GM08714 (cell line): ENCODE measurements at regions not wholly inside any gene's neighbourhood (a gene's known extent, or its start where the extent isn't known, plus 50 kb on each side); places are given as distances from the start of the nearest gene placed in this dataset.
A peak's percentile ranks its signal among the peaks of the same experiment; 100 is the strongest.

Experiments used
- H3K4me3 ChIP-seq: fragments of 200-500 bp; sonication (Bioruptor generic); 2 replicates; pipeline ENCODE4 v1.5.1; 2014; ENCODE audit warnings: mild to moderate bottlenecking, low read length, inconsistent platforms
- ZNF274 ChIP-seq: IDR thresholded peaks from 2 replicates; pipeline ENCODE4 v1.6.1; 2012; ENCODE audit warnings: mild to moderate bottlenecking, low read depth, low read length

DNA sequence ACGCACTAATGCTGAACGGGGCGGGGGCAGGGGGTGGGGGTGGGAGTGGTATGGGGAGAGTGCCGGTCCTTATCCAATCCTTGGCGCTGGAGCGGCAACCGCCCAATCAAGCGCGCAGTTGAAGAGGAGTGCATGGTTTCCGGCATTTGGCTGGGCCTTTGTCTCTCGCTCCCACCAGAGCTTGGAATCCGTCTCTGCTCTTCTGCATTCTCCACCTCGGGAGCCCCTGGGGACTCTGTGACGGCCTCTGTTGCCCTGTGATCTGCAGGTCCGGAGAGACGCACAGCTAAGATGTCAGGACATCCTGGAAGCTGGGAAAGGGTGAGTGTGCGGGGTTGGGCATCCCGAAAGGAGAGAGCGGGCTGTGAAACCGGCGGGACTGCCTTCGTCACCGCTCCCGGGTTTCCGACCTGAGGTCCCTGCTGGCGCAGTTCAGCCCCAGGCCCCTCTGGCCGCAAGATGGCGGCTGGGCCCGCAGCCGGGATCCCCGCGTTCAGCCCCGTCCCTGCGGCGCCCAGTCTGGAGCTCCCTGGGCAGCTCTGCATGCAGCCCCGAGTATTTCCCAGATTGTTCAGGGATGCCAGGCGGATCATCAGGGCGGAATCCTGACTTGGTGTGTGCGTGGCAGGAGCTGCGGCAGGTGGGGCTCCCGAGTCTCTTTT is 53.6 kb upstream of the ZNF254 start:
- peak overlapping the region; percentile 74 for H3K4me3 ChIP-seq
- no peak for TF ChIP-seq ZNF274

DNA sequence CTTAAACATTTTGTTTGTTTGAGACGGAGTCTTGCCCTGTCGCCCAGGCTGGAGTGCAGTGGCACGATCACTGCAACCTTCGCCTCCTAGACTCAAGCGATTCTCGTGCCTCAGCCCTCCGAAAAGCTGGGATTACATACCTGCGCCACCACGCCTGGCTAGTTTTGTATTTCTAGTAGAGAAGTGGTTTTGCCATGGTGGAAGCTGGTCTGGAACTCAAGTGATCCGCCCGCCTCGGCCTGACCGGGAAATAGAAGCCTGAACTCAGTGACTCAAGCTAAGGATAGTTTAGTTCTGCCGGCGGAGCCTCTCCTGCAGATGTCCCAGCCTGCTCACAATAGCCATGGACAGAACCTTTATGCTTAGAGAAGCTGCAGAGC is 53.0 kb upstream of the ZNF254 start:
- no peak for TF ChIP-seq ZNF274
- H3K4me3 ChIP-seq = peak overlapping the region; percentile 74

DNA sequence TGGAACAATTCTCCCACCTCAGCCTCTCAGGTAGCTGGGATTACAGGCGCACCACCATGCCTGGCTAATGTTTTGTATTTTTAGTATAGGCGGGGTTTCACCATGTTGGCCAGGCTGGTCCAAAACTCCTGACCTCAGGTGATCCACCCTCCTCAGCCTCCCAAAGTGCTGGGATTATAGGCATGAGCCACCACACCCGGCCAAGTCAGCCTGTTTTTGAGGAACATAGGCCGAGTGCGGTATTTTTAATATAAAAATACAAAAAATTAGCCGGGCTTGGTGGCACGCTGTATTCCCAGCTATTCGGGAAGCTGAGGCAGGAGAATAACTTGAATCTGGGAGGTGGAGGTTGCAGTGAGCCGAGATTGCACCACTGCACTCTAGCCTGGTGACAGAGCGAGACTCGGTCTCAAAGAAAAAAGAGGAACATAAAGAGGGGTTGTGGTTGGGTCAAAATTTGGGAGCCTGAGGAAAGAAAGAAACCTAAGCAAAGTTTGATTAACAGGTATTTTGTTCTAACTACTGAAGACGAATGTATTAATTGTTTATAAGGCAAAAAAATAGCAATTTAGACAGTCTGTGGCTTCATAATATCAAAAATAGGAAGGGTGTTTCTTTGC is 51.6 kb upstream of the ZNF254 start:
- peak overlapping the region; percentile 74; the same call in 1 of the 2 replicates for H3K4me3 ChIP-seq
